HCT116 (cell line): ENCODE measurements at regions not wholly inside any gene's neighbourhood (a gene's known extent, or its start where the extent isn't known, plus 50 kb on each side); places are given as distances from the start of the nearest gene placed in this dataset.

Experiments
- ATAC-seq: fragments of 200-7000 bp; cut with Tn5 transposase; 2 replicates; pipeline ENCODE4 v1.9.1; 2020; ENCODE audit warnings: mild to moderate bottlenecking, moderate library complexity
- BruUV-seq: library from RNA; stranded (reverse); fragments of 400-500 nt; replicated peaks from 2 replicates; lab custom pipeline; 2021; lab: Mats Ljungman, UMichigan
- CTCF ChIA-PET: fragments of 300-600 bp; sonication (Branson Sonifier 250); formaldehyde crosslinking; loops from one replicate; lab custom pipeline; 2021; ENCODE audit warnings: antibody characterized with exemption; lab: Charles Lee
- POLR2A ChIA-PET: fragments of 300-600, 350-600 bp; sonication (Branson Sonifier 250); formaldehyde crosslinking; loops from one replicate; lab custom pipeline; 2021; ENCODE audit warnings: antibody characterized with exemption; lab: Charles Lee
- RAD21 ChIA-PET, 2 experiments: fragments of 300-600 bp; sonication (Branson Sonifier 250); formaldehyde crosslinking; loops; one replicate each; lab custom pipeline; 2023; ENCODE audit warnings: low total read pairs in 2 of 2; ENCODE audit not compliant: uncharacterized antibody in 2 of 2, unreplicated experiment in 2 of 2, low non-redundant PET in 1 of 2; lab: Charles Lee
- DNase-seq: peaks from one replicate; pipeline ENCODE4 v3.0.0-alpha.2; 2010; ENCODE audit warnings: low read depth, low spot score
- H2AFZ ChIP-seq: fragments of 200-600 bp; shearing (Covaris generic), sonication (generic); 2 replicates; pipeline ENCODE4 v1.6.1; 2017; ENCODE audit warnings: low read depth, mixed run types, mixed read lengths, antibody characterized with exemption, low read length; ENCODE audit not compliant: poor library complexity, severe bottlenecking
- H3K27ac ChIP-seq: 2 replicates; pipeline ENCODE4 v1.5.1; 2012; ENCODE audit warnings: low read depth, low read length
- H3K27me3 ChIP-seq: fragments of 200-600 bp; sonication (generic); 2 replicates; pipeline ENCODE4 v1.6.1; 2016; ENCODE audit warnings: mixed run types, low read length, mixed read lengths; ENCODE audit not compliant: insufficient read depth
- H3K36me3 ChIP-seq, 2 experiments: fragments of 200-500 bp in 1 of 2; fragments of 200-600 bp in 1 of 2; sonication (Bioruptor generic) in 1 of 2; sonication (generic) in 1 of 2; 2 replicates each; pipeline versions ENCODE4 v1.5.1 to v1.6.1; 2014 to 2016; ENCODE audit warnings: low read length in 2 of 2, inconsistent platforms in 1 of 2, mixed read lengths in 1 of 2, mixed run types in 1 of 2; ENCODE audit not compliant: insufficient read depth in 2 of 2, control insufficient read depth in 1 of 2
- H3K4me1 ChIP-seq, 2 experiments: fragments of 200-600 bp in 1 of 2; sonication (generic) in 1 of 2; 2 replicates each; pipeline versions ENCODE4 v1.5.1 to v1.6.1; 2012 to 2017; ENCODE audit warnings: low read length in 2 of 2, inconsistent platforms in 1 of 2, mild to moderate bottlenecking in 1 of 2, mixed read lengths in 1 of 2, mixed run types in 1 of 2, moderate library complexity in 1 of 2; ENCODE audit not compliant: insufficient read depth in 2 of 2, control insufficient read depth in 1 of 2
- H3K4me2 ChIP-seq: fragments of 200-600 bp; sonication (generic); 2 replicates; pipeline ENCODE4 v1.6.1; 2017; ENCODE audit warnings: mixed run types, low read length, mixed read lengths
- H3K4me3 ChIP-seq, 2 experiments: fragments of 200-600 bp in 1 of 2; sonication (generic) in 1 of 2; replicated peaks in 1 of 2; 2 replicates each; pipeline ENCODE4 v1.5.1; 2011 to 2016; ENCODE audit warnings: low read length in 2 of 2, control low read depth in 1 of 2, low read depth in 1 of 2, mild to moderate bottlenecking in 1 of 2, mixed read lengths in 1 of 2, mixed run types in 1 of 2
- H3K79me2 ChIP-seq: fragments of 200-600 bp; sonication (generic); 2 replicates; pipeline ENCODE4 v1.6.1; 2017; ENCODE audit warnings: mild to moderate bottlenecking, mixed run types, low read length, moderate library complexity, mixed read lengths; ENCODE audit not compliant: insufficient read depth
- H3K9ac ChIP-seq: fragments of 200-600 bp; sonication (generic); 2 replicates; pipeline ENCODE4 v1.6.1; 2016; ENCODE audit warnings: low read length, mixed read lengths
- H3K9me2 ChIP-seq: fragments of 200-600 bp; sonication (generic), shearing (Covaris generic); 2 replicates; pipeline ENCODE4 v1.6.1; 2017; ENCODE audit warnings: mixed run types, mild to moderate bottlenecking, moderate library complexity; ENCODE audit not compliant: insufficient read depth
- H3K9me3 ChIP-seq, 2 experiments: fragments of 200-500 bp in 1 of 2; fragments of 200-600 bp in 1 of 2; sonication (Bioruptor generic) in 1 of 2; sonication (generic) in 1 of 2; 2 replicates each; pipeline ENCODE4 v1.6.1; 2014 to 2017; ENCODE audit warnings: low read length in 2 of 2, mixed read lengths in 2 of 2, inconsistent platforms in 1 of 2, low read depth in 1 of 2, mild to moderate bottlenecking in 1 of 2, mixed run types in 1 of 2, moderate library complexity in 1 of 2; ENCODE audit not compliant: control insufficient read depth in 1 of 2, insufficient read depth in 1 of 2
- H4K20me1 ChIP-seq: fragments of 200-600 bp; sonication (generic), shearing (Covaris generic); 2 replicates; pipeline ENCODE4 v1.6.1; 2017; ENCODE audit warnings: mixed run types, mild to moderate bottlenecking, moderate library complexity; ENCODE audit not compliant: insufficient read depth
- CBX3 ChIP-seq: IDR thresholded peaks from 2 replicates; pipeline ENCODE4 v1.6.1; 2012; ENCODE audit warnings: low read depth
- CEBPB ChIP-seq: IDR thresholded peaks from 2 replicates; pipeline ENCODE4 v1.6.1; 2012; ENCODE audit warnings: low read depth
- FOSL1 ChIP-seq: IDR thresholded peaks from 2 replicates; pipeline ENCODE4 v1.6.1; 2012; ENCODE audit warnings: low read depth
- RAD21 ChIP-seq: IDR thresholded peaks from 2 replicates; pipeline ENCODE4 v1.6.1; 2012; ENCODE audit warnings: low read depth, mild to moderate bottlenecking
- intact Hi-C: fragments of 100-400 bp; cut with micrococcal nuclease; formaldehyde crosslinking; loops from 2 replicates; pipeline ENCODE4 v1.10.0; 2022
- TF ChIP-seq, protein P1 (sequence below), 3 experiments: fragments of 200-600 bp in 1 of 3; sonication (generic) in 1 of 3; IDR thresholded peaks in 2 of 3; conservative IDR thresholded peaks in 1 of 3; 2 replicates each; pipeline ENCODE4 v1.5.1; 2012 to 2017; ENCODE audit warnings: low read depth in 2 of 3, low read length in 2 of 3, antibody characterized with exemption in 1 of 3, borderline replicate concordance in 1 of 3, control low read depth in 1 of 3, mild to moderate bottlenecking in 1 of 3, mixed read lengths in 1 of 3, mixed run types in 1 of 3, moderate library complexity in 1 of 3; ENCODE audit not compliant: insufficient read depth in 1 of 3

DNA sequence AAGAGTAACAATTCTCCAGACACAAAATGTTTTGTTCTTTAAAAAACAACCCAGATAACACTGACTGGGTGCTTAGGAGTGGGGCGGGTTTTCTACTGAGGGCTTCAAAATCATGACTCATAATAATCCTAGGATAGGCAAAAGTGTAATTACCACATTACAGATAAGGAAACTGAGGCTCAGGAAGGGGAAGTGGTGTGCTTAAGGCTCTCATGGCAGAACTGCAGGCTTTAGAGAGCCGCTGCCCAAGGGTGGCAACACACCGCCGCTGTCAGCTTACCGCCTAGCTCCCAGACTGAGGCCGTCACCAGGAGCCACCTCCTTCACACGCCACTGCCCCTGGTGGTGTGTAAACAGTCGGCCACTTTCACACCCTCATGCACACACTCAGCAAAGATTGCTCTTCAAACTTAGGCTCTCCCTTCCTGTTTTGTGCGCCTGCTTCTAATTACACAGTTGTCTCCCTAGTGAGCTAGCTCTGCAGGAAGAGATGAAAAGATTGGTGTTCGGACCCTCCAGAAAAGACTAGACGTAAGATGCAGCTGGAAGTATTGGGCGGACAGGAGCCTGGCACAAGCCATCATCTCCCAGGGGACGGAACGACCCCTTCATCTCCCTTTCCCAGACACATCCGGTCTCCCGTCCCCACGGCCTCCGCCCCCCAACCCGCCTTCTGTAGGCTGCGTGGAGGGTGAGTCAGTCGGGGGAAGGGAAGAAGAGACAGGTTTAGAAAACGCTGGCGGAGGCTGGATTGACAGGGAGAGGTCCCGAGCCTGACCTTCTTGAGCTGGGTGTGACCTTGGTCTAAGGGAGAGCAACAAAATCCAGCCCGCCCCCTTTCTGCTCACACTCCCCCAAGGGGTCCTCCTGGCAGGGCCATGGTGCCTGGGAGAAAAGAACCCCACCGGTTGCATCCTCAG is 162.7 kb downstream of the SYK start:
- peaks cover 0 to 21% of the 10 kb centered on the region in 2 experiments; a peak in 3 of 4 replicates for H3K4me1 ChIP-seq
- no peak overlapping the region for H3K4me3 ChIP-seq
- H2AFZ ChIP-seq = peak overlapping the region; percentile 60
- no peaks in the 10 kb centered on the region for H3K9me3 ChIP-seq
- H3K4me2 ChIP-seq = peak overlapping the region; percentile 22; the same call in 1 of the 2 replicates
- H3K79me2 ChIP-seq = no peaks in the 10 kb centered on the region
- ChIA-PET CTCF (interaction anchor here (1.4 kb wide), 1 partner anchor 49 kb away, joined by 4 read pairs; no protein-coding TSS in a partner anchor), RAD21 (no interaction called here), POLR2A (interaction anchor here (0.7 kb wide), 1 partner anchor 20 kb away, joined by 4 read pairs; no protein-coding TSS in a partner anchor)
- H3K9me2 ChIP-seq = no peaks in the 10 kb centered on the region
- ATAC-seq = peak; percentile 98
- peak; percentile 10 for DNase-seq
- no peaks in the 10 kb centered on the region for H4K20me1 ChIP-seq
- intact Hi-C loops = no loop called here
- H3K36me3 ChIP-seq = no peaks in the 10 kb centered on the region
- H3K27me3 ChIP-seq = no peaks in the 10 kb centered on the region
- no peak overlapping the region for H3K27ac ChIP-seq
- no TSS peak for BruUV-seq
- TF ChIP-seq CEBPB (no peak), FOSL1 (no peak), CBX3 (0 out of 2 replicates have a peak, but pooled peaks have one; percentile 17), RAD21 (0 out of 2 replicates have a peak, but pooled peaks have one; percentile 5)
- TF ChIP-seq, protein P1, sequence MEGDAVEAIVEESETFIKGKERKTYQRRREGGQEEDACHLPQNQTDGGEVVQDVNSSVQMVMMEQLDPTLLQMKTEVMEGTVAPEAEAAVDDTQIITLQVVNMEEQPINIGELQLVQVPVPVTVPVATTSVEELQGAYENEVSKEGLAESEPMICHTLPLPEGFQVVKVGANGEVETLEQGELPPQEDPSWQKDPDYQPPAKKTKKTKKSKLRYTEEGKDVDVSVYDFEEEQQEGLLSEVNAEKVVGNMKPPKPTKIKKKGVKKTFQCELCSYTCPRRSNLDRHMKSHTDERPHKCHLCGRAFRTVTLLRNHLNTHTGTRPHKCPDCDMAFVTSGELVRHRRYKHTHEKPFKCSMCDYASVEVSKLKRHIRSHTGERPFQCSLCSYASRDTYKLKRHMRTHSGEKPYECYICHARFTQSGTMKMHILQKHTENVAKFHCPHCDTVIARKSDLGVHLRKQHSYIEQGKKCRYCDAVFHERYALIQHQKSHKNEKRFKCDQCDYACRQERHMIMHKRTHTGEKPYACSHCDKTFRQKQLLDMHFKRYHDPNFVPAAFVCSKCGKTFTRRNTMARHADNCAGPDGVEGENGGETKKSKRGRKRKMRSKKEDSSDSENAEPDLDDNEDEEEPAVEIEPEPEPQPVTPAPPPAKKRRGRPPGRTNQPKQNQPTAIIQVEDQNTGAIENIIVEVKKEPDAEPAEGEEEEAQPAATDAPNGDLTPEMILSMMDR (IDR thresholded peaks at IDR 0.05 in 2 of 3, conservative IDR thresholded peaks at IDR 0.05 in 1 of 3; ENCODE audit: borderline replicate concordance in 1 of 3, insufficient read depth in 1 of 3, low read depth in 2 of 3, low read length in 2 of 3) = peak in 2 of 3 experiments; percentile 54 to 60; a peak in 4 of 6 replicates
- TF ChIP-seq, all 23 proteins: peak for 3
- no peak overlapping the region for H3K9ac ChIP-seq
